Colonic mucosa (tissue), 4 donors: ENCODE measurements at regions not wholly inside any gene's neighbourhood (a gene's known extent, or its start where the extent isn't known, plus 50 kb on each side); places are given as distances from the start of the nearest gene placed in this dataset.

Experiments used
- DNase-seq: peaks from one replicate; pipeline ENCODE4 v3.0.0-alpha.2; 2020
- H3K27ac ChIP-seq: fragments of 200-600 bp; one replicate; pipeline ENCODE4 v1.8.0; 2021
- H3K27me3 ChIP-seq: fragments of 200-600 bp; one replicate; pipeline ENCODE4 v1.8.0; 2021
- H3K36me3 ChIP-seq: fragments of 200-600 bp; one replicate; pipeline ENCODE4 v1.8.0; 2021
- H3K4me1 ChIP-seq: fragments of 200-600 bp; one replicate; pipeline ENCODE4 v1.8.0; 2021; ENCODE audit warnings: mild to moderate bottlenecking
- H3K4me3 ChIP-seq: fragments of 200-600 bp; one replicate; pipeline ENCODE4 v1.8.0; 2021
- H3K9ac ChIP-seq, 2 donors: one replicate each; pipeline ENCODE4 v1.7.0; 2013; ENCODE audit warnings: control low read depth in 2 of 2, low read depth in 2 of 2, low read length in 2 of 2
- H3K9me3 ChIP-seq: fragments of 200-600 bp; one replicate; pipeline ENCODE4 v1.8.0; 2021
- intact Hi-C: fragments of 100-400 bp; cut with DNase I; formaldehyde crosslinking; loops from one replicate; pipeline ENCODE4 v1.14.1; 2022
- TF ChIP-seq, protein P1 (sequence below): fragments of 200-600 bp; IDR thresholded peaks from one replicate; pipeline ENCODE4 v1.8.0; 2022; ENCODE audit warnings: antibody characterized with exemption, mild to moderate bottlenecking
- donor health status: healthy.
- donor health status: DM: no; HTN: no; CAD: no.
- donor health status: DM: no; HTN: no; CAD: no.

DNA sequence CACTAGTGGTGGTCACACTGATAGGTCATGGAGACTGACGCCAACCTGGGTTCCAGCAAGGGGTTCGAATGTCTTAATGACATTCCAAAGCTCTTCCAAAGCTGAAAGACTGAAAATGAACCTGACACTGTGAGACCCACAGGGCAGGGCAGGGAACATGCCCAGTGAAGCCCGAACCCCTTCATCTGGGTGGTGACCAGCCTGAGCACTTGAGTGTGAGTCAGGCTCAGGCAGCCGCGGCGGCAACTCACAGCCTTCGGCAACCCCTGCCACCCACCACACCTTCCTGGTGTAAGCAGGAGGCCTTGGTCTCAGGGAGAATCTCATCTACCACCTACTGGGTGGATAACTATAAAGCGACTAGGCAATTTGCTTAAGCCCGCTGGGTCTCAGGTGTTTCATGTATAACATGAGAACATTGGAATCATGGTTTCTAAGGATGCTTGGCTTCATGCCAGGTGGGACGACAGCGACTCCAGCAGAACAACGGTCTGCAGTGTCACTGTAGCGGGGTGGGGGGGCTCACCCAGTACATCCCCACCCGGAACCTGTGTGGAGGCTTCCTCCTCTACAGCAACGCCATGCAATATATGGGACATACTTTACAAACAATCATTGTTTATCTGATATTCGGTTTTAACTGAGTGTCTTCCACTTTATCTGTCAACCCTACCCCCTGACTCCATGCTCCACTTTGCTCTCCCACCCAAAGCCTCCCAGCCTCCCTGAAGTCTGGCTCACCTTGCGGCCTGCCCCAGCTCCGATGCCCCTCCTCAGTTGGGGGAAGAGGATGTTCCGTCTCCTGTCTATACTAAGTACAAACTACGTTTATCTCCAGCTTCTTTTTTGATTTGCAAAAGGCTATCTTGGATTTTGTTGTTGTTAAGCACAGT lies 125.0 kb upstream of the MEF2A start:
- no peak for DNase-seq
- Histone ChIP-seq H3K36me3 (no peaks in the 10 kb centered on the region), H3K4me1 (peaks cover 4% of the 10 kb centered on the region), H3K27me3 (no peaks in the 10 kb centered on the region), H3K4me3 (no peak overlapping the region), H3K9ac (no peak overlapping the region), H3K9me3 (no peaks in the 10 kb centered on the region), H3K27ac (no peak overlapping the region)
- intact Hi-C loops, result no loop called here
- TF ChIP-seq, protein P1, sequence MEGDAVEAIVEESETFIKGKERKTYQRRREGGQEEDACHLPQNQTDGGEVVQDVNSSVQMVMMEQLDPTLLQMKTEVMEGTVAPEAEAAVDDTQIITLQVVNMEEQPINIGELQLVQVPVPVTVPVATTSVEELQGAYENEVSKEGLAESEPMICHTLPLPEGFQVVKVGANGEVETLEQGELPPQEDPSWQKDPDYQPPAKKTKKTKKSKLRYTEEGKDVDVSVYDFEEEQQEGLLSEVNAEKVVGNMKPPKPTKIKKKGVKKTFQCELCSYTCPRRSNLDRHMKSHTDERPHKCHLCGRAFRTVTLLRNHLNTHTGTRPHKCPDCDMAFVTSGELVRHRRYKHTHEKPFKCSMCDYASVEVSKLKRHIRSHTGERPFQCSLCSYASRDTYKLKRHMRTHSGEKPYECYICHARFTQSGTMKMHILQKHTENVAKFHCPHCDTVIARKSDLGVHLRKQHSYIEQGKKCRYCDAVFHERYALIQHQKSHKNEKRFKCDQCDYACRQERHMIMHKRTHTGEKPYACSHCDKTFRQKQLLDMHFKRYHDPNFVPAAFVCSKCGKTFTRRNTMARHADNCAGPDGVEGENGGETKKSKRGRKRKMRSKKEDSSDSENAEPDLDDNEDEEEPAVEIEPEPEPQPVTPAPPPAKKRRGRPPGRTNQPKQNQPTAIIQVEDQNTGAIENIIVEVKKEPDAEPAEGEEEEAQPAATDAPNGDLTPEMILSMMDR, result no peak

DNA sequence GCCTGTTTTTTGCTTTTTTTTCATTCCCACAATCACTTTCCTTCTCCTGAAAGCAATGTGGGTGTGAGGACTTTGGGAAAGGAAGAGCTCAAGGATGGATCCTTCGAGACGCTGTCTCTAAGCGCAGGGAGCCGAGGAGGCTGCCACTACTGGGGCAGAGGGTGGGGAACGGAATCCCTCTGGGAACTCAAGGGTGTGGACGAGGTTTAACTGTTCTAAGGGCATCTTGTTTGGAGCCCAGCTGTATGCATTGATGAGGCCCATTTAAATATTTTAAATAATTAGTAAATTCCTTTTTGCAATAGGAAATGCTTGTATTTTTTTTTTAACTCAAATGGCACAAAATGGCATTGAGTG lies 124.4 kb upstream of the MEF2A start:
- Histone ChIP-seq H3K27me3 (no peaks in the 10 kb centered on the region), H3K27ac (peak overlapping the region; percentile 18), H3K4me1 (peaks cover 4% of the 10 kb centered on the region), H3K9me3 (no peaks in the 10 kb centered on the region), H3K9ac (no peak overlapping the region), H3K4me3 (no peak overlapping the region), H3K36me3 (no peaks in the 10 kb centered on the region)
- DNase-seq, result no peak
- TF ChIP-seq, protein P1, result no peak
- intact Hi-C loops, result no loop called here

DNA sequence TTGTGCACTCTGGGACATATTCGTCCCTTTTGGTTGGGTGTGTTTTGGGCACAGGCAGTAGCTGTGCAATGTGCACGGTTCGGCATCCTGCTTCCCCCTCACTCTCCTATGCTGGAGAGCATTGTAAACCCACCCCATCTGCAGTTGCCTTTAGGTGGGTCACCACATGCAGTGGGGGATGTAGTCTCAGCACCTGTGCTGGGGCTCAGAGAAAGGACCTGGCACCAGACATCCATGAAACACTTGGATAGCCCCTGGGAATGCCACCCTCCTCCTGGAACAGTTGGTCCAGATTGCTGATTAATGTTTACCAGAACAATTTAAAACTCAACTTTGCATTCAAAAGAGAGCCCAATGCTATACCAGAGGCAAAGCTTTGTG lies 123.9 kb upstream of the MEF2A start:
- Histone ChIP-seq H3K27me3 (no peaks in the 10 kb centered on the region), H3K4me1 (peaks cover 4% of the 10 kb centered on the region), H3K27ac (peak overlapping the region; percentile 18)

GRCh38 chr15:99442252-99442897 lies 123.4 kb upstream of the MEF2A start:
- Histone ChIP-seq H3K9me3 (no peaks in the 10 kb centered on the region), H3K4me1 (peaks cover 4% of the 10 kb centered on the region), H3K36me3 (no peaks in the 10 kb centered on the region), H3K4me3 (no peak overlapping the region), H3K27ac (peak overlapping the region; percentile 18), H3K27me3 (no peaks in the 10 kb centered on the region), H3K9ac (no peak overlapping the region)
- DNase-seq, result no peak
- intact Hi-C loops, result no loop called here
- TF ChIP-seq, protein P1, result no peak

More for the DNA sequence above, 123.9 kb upstream of the MEF2A start:
- TF ChIP-seq, protein P1, result no peak
- Histone ChIP-seq H3K9ac (no peak overlapping the region), H3K4me3 (no peak overlapping the region), H3K36me3 (no peaks in the 10 kb centered on the region), H3K9me3 (no peaks in the 10 kb centered on the region)
- no peak for DNase-seq
- intact Hi-C loops, result no loop called here

DNA sequence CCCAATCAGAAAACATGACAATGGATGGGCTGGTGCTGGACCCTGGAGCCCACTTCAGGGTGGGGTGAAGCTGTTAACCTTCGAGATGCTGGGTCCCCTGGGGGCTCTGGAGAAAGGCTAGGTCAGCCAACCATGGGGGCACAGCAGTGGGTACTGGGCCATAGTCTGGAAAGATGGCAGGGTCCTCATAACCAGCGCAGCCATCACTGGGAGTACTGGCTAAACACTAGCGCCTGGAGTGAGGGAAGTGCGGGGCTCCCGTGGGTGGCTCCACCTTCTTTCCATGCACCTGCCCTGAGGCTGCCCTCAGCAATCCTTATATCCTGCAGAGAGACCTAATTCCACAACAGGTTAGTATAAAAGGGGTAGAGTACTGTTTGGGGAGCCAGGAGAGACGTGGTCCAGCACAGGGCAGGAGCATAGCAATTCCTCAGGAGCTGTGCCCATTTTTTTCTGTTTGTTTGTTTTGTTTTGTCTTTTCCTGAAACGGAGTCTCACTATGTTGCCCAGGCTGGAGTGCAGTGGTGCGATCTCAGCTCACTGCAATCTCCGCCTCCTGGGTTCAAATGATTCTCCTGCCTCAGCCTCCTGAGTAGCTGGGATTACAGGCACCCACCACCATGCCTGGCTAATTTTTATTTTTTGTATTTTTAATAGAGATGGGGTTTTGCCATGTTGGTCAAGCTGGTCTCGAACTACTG lies 122.6 kb upstream of the MEF2A start:
- TF ChIP-seq, protein P1, result no peak
- intact Hi-C loops, result no loop called here
- no peak overlapping the region for H3K4me3 ChIP-seq
- H3K27me3 ChIP-seq, result no peaks in the 10 kb centered on the region
- H3K4me1 ChIP-seq, result peaks cover 4% of the 10 kb centered on the region
- no peak for DNase-seq
- no peaks in the 10 kb centered on the region for H3K36me3 ChIP-seq
- no peaks in the 10 kb centered on the region for H3K9me3 ChIP-seq
- no peak overlapping the region for H3K27ac ChIP-seq
- no peak overlapping the region for H3K9ac ChIP-seq
